Hepatocyte (in vitro differentiated cells): ENCODE measurements at regions not wholly inside any gene's neighbourhood (a gene's known extent, or its start where the extent isn't known, plus 50 kb on each side); places are given as distances from the start of the nearest gene placed in this dataset.

ENCODE experiments used
- DNase-seq: peaks from one replicate; pipeline ENCODE4 v3.0.0-alpha.2; 2016; ENCODE audit warnings: low spot score
- H2AFZ ChIP-seq: fragments of 200-600 bp; sonication (generic); 2 replicates; pipeline ENCODE4 v1.6.0; 2016; ENCODE audit warnings: antibody characterized with exemption, mild to moderate bottlenecking
- H3K27ac ChIP-seq: fragments of 200-600 bp; sonication (generic); 2 replicates; pipeline ENCODE4 v1.5.1; 2016; ENCODE audit warnings: mild to moderate bottlenecking
- H3K27me3 ChIP-seq: fragments of 200-600 bp; sonication (generic); 2 replicates; pipeline ENCODE4 v1.6.1; 2016
- H3K36me3 ChIP-seq: fragments of 200-600 bp; sonication (generic); replicated peaks from 2 replicates; pipeline ENCODE4 v1.5.1; 2016; ENCODE audit warnings: low read depth; ENCODE audit not compliant: insufficient read depth
- H3K4me1 ChIP-seq: fragments of 200-600 bp; sonication (generic); 2 replicates; pipeline ENCODE4 v1.5.1; 2016; ENCODE audit warnings: mild to moderate bottlenecking, moderate library complexity; ENCODE audit not compliant: insufficient read depth
- H3K4me2 ChIP-seq: fragments of 200-600 bp; sonication (generic); 2 replicates; pipeline ENCODE4 v1.6.0; 2016
- H3K4me3 ChIP-seq: fragments of 200-600 bp; sonication (generic); 2 replicates; pipeline ENCODE4 v1.5.1; 2016; ENCODE audit warnings: mild to moderate bottlenecking
- H3K79me2 ChIP-seq: fragments of 200-600 bp; sonication (generic); 2 replicates; pipeline ENCODE4 v1.6.0; 2017; ENCODE audit warnings: mild to moderate bottlenecking
- H3K9me2 ChIP-seq: fragments of 200-600 bp; sonication (generic); replicated peaks from 2 replicates; pipeline ENCODE4 v1.6.0; 2017; ENCODE audit warnings: mild to moderate bottlenecking; ENCODE audit not compliant: insufficient read depth
- H3K9me3 ChIP-seq: fragments of 200-600 bp; sonication (generic); 2 replicates; pipeline ENCODE4 v1.5.1; 2016; ENCODE audit warnings: low read depth, mild to moderate bottlenecking
- H4K20me1 ChIP-seq: fragments of 200-600 bp; sonication (generic); 2 replicates; pipeline ENCODE4 v1.6.0; 2016; ENCODE audit warnings: mild to moderate bottlenecking; ENCODE audit not compliant: insufficient read depth, poor library complexity, severe bottlenecking
- EZH2 ChIP-seq: fragments of 200-600 bp; sonication (generic); IDR thresholded peaks from 2 replicates; pipeline ENCODE4 v1.6.1; 2016; ENCODE audit warnings: antibody characterized with exemption, mild to moderate bottlenecking, borderline replicate concordance
- EZH2phosphoT487 ChIP-seq: fragments of 200-600 bp; sonication (generic); IDR thresholded peaks from one replicate; pipeline ENCODE4 v1.6.1; 2018; ENCODE audit warnings: antibody characterized with exemption, mild to moderate bottlenecking, low read depth, moderate library complexity; ENCODE audit not compliant: unreplicated experiment, severe bottlenecking
- WGBS: methylation state at CpG from one replicate; pipeline ENCODE4 v1.1.6; 2016; ENCODE audit warnings: low lambda C conversion rate; ENCODE audit errors: missing lambda C conversion rate; 5-methylcytosine and 5-hydroxymethylcytosine counted together
- TF ChIP-seq, protein P1 (sequence below): fragments of 200-600 bp; sonication (generic); IDR thresholded peaks from 2 replicates; pipeline ENCODE4 v1.5.1; 2016; ENCODE audit warnings: antibody characterized with exemption, mild to moderate bottlenecking; ENCODE audit not compliant: poor library complexity

DNA sequence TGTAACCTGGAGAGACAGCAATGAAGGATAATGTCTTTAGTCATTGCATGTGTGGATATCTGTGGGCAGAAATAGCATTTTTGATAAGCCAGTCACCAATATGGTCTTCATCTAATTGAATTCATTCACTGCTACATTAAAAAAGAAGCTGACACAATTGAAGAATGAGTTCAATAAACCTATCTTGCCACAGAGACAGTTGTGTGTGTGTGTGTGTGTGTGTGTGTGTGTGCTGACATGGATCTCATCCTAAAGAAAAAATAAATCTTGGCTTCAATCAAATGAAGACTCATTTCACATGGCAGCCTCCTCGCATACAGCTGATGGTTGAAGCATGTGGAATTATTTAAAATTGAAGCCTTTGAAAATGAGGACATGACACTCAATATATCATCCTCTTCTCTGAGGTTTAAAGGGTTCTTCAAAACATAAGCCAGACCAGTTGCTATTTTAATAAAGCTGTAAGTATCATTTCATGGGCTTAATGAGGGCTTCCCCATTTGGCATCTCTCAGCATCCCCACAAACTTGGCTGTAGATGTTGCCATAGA, 118.5 kb upstream of the PTPN3 start:
- no peak for DNase-seq
- H3K4me3 ChIP-seq, result no peak overlapping the region
- no peak overlapping the region for H3K27ac ChIP-seq
- no peaks in the 10 kb centered on the region for H3K27me3 ChIP-seq
- no peaks in the 10 kb centered on the region for H3K9me2 ChIP-seq
- TF ChIP-seq EZH2phosphoT487, result no peak
- TF ChIP-seq, protein P1, sequence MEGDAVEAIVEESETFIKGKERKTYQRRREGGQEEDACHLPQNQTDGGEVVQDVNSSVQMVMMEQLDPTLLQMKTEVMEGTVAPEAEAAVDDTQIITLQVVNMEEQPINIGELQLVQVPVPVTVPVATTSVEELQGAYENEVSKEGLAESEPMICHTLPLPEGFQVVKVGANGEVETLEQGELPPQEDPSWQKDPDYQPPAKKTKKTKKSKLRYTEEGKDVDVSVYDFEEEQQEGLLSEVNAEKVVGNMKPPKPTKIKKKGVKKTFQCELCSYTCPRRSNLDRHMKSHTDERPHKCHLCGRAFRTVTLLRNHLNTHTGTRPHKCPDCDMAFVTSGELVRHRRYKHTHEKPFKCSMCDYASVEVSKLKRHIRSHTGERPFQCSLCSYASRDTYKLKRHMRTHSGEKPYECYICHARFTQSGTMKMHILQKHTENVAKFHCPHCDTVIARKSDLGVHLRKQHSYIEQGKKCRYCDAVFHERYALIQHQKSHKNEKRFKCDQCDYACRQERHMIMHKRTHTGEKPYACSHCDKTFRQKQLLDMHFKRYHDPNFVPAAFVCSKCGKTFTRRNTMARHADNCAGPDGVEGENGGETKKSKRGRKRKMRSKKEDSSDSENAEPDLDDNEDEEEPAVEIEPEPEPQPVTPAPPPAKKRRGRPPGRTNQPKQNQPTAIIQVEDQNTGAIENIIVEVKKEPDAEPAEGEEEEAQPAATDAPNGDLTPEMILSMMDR, result no peak
- no peak for TF ChIP-seq EZH2
- no peaks in the 10 kb centered on the region for H3K36me3 ChIP-seq
- no peaks in the 10 kb centered on the region for H3K4me1 ChIP-seq
- no peak overlapping the region for H2AFZ ChIP-seq
- H4K20me1 ChIP-seq, result no peaks in the 10 kb centered on the region
- no peaks in the 10 kb centered on the region for H3K79me2 ChIP-seq
- WGBS, result 64% methylated on average over 1 of the region's 1 CpG
- H3K9me3 ChIP-seq, result no peaks in the 10 kb centered on the region
- H3K4me2 ChIP-seq, result no peak overlapping the region

DNA sequence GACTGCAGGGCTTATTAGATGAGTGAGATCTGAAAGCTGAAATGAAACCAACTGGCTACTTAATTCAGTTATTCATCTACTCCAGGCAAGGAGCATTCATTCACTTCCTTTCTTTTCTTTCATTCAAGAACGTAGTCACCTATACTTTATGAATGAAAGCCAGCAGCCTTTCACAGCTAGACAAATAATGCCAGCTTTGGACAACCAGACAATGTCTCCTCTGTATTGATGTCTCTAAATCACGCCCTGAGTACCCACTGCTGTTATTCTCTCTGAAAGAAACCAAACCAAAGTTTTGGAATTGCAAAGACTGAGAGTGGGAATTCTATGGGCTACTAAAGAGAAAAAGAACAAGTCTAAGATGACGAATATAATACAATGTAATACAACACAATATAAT, 121.2 kb upstream of the PTPN3 start:
- TF ChIP-seq EZH2, result no peak
- TF ChIP-seq, protein P1, result no peak
- no peak for TF ChIP-seq EZH2phosphoT487
- Histone ChIP-seq H3K79me2 (no peaks in the 10 kb centered on the region), H3K27ac (no peak overlapping the region), H4K20me1 (no peaks in the 10 kb centered on the region), H3K27me3 (no peaks in the 10 kb centered on the region), H3K36me3 (no peaks in the 10 kb centered on the region), H3K4me1 (no peaks in the 10 kb centered on the region), H3K9me2 (no peaks in the 10 kb centered on the region), H3K9me3 (no peaks in the 10 kb centered on the region), H2AFZ (no peak overlapping the region), H3K4me2 (no peak overlapping the region), H3K4me3 (no peak overlapping the region)
- WGBS, result 77% methylated on average over 3 of the region's 3 CpGs
- no peak for DNase-seq

DNA sequence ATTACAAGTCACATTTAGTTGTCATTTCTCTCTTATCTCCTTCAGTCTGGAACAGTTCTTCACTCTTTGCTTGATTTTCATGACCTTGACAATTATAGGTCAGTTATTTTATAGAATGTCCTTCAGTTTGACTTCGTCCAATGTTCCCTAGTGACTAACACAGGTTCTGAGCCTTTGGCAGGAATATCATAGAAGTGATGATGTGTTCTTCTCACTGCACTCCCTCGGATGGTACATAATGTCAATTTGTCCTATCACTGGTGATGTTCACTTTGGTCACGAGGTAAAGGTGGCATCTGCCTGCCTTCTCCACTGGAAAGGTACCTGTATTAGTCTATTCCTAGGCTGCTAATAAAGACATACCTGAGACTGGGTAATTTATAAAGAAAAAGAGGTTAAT, 126.0 kb upstream of the PTPN3 start:
- Histone ChIP-seq H3K27ac (no peak overlapping the region), H3K79me2 (no peaks in the 10 kb centered on the region), H2AFZ (no peak overlapping the region), H3K9me3 (no peaks in the 10 kb centered on the region), H3K4me3 (no peak overlapping the region), H3K4me1 (no peaks in the 10 kb centered on the region), H3K4me2 (no peak overlapping the region), H3K27me3 (no peaks in the 10 kb centered on the region), H3K9me2 (no peaks in the 10 kb centered on the region), H4K20me1 (no peaks in the 10 kb centered on the region), H3K36me3 (no peaks in the 10 kb centered on the region)
- TF ChIP-seq EZH2phosphoT487 (no peak), EZH2 (no peak)
- TF ChIP-seq, protein P1, result no peak
- WGBS, result 88% methylated on average over 3 of the region's 3 CpGs
- no peak for DNase-seq

DNA sequence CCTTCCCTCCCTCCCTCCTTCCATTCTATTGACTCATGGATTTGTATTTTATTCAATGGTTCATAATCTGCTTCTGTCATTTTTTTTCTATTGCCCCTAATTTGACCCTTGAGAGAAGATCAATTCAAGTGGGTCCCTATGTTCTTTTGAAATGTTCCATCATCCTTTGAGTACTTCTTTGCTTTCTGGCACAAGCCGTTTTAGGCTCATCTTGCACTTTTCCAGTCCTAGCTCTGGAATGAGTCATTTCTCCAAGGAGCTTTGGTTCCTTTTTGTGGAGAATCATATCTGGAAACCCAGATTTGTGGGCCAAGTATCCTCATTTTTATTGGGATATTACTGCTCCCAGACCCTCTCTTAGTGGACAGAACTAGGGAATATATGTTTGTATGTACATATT, 126.8 kb upstream of the PTPN3 start:
- no peak for DNase-seq
- H3K4me2 ChIP-seq, result no peak overlapping the region
- no peaks in the 10 kb centered on the region for H3K4me1 ChIP-seq
- no peak overlapping the region for H2AFZ ChIP-seq
- no peaks in the 10 kb centered on the region for H3K9me2 ChIP-seq
- no peaks in the 10 kb centered on the region for H4K20me1 ChIP-seq
- H3K36me3 ChIP-seq, result no peaks in the 10 kb centered on the region
- no peak for TF ChIP-seq EZH2
- H3K79me2 ChIP-seq, result no peaks in the 10 kb centered on the region
- H3K9me3 ChIP-seq, result no peaks in the 10 kb centered on the region
- H3K4me3 ChIP-seq, result no peak overlapping the region
- WGBS, result 65% methylated on average over 1 of the region's 1 CpG
- no peak overlapping the region for H3K27ac ChIP-seq
- no peaks in the 10 kb centered on the region for H3K27me3 ChIP-seq
